Midbrain (tissue), 1 donor: ENCODE measurements at regions not wholly inside any gene's neighbourhood (a gene's known extent, or its start where the extent isn't known, plus 50 kb on each side); places are given as distances from the start of the nearest gene placed in this dataset.
"Not testable (repeated sequence)": the region's sequence is repeated elsewhere in the genome, so short reads cannot be mapped to it uniquely, and the experiment has no call there.

Experiments used
- DNase-seq: peaks from one replicate; lab custom pipeline; 2025; lab: John Stamatoyannopoulos, UW

GRCh38 chr1:232164078-232164963, 465.6 kb downstream of the SIPA1L2 start:
- DNase-seq, result no peak

- DNase-seq, result no peak
Measured at GRCh38 chr1:232163533-232163932, 466.4 kb downstream of the SIPA1L2 start.

GRCh38 chr1:232162001-232162400, 467.9 kb downstream of the SIPA1L2 start:
- DNase-seq, result no peak

GRCh38 chr1:232158558-232158957, 471.4 kb downstream of the SIPA1L2 start:
- not testable (repeated sequence) for DNase-seq

- not testable (repeated sequence) for DNase-seq
Measured at GRCh38 chr1:232156070-232156469, 473.9 kb downstream of the SIPA1L2 start.

- no peak for DNase-seq
Measured at GRCh38 chr1:232153652-232154051, 476.3 kb downstream of the SIPA1L2 start.

- DNase-seq, result no peak
Measured at GRCh38 chr1:232150770-232151548, 479.0 kb downstream of the SIPA1L2 start.

GRCh38 chr1:232149287-232150201, 480.4 kb downstream of the SIPA1L2 start:
- DNase-seq, result no peak

GRCh38 chr1:232147215-232147614, 482.7 kb downstream of the SIPA1L2 start:
- DNase-seq, result no peak

- DNase-seq, result no peak
Measured at GRCh38 chr1:232146514-232146913, 483.4 kb downstream of the SIPA1L2 start.

GRCh38 chr1:232145768-232146167, 484.2 kb downstream of the SIPA1L2 start:
- no peak for DNase-seq

- no peak for DNase-seq
Measured at GRCh38 chr1:232144696-232145230, 485.2 kb downstream of the SIPA1L2 start.

- DNase-seq, result no peak
Measured at GRCh38 chr1:232143315-232143886, 486.5 kb downstream of the SIPA1L2 start.

GRCh38 chr1:232142403-232143314, 487.3 kb downstream of the SIPA1L2 start:
- peak; percentile 19 for DNase-seq

GRCh38 chr1:232141167-232141448, 488.8 kb downstream of the SIPA1L2 start:
- DNase-seq, result not testable (repeated sequence)

- no peak for DNase-seq
Measured at GRCh38 chr1:232140419-232141166, 489.3 kb downstream of the SIPA1L2 start.

- DNase-seq, result no peak
Measured at GRCh38 chr1:232139444-232139843, 490.5 kb downstream of the SIPA1L2 start.

GRCh38 chr1:232138044-232138443, 491.9 kb downstream of the SIPA1L2 start:
- no peak for DNase-seq

- no peak for DNase-seq
Measured at GRCh38 chr1:232137066-232137465, 492.9 kb downstream of the SIPA1L2 start.

- DNase-seq, result no peak
Measured at GRCh38 chr1:232136136-232136535, 493.8 kb downstream of the SIPA1L2 start.
